ENCODE measurements at regions not wholly inside any gene's neighbourhood (a gene's known extent, or its start where the extent isn't known, plus 50 kb on each side); places are given as distances from the start of the nearest gene placed in this dataset.
"Not testable (repeated sequence)": the region's sequence is repeated elsewhere in the genome, so short reads cannot be mapped to it uniquely, and the experiment has no call there.

DNA sequence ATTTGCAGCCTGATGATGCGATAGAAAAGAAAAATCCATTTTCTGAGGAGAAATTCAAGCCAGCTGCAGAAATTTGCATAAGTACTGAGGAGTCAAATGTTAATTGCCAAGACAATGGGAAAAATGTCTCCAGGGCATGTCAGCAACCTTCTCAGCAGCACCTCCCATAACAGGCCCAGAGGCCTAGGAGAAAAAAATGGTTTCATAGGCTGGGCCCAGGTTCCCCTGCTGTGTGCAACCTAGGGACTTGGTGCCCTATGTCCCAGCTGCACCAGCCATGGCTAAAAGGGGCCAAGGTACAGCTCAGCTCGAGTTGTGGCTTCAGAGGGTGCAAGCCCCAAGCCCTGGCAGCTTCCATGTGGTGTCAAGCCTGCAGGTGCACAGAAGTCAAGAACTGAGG is 144.8 kb upstream of the PRKD1 start:
- DNase-seq (ENCODE audit: low read depth), result not testable (repeated sequence)

DNA sequence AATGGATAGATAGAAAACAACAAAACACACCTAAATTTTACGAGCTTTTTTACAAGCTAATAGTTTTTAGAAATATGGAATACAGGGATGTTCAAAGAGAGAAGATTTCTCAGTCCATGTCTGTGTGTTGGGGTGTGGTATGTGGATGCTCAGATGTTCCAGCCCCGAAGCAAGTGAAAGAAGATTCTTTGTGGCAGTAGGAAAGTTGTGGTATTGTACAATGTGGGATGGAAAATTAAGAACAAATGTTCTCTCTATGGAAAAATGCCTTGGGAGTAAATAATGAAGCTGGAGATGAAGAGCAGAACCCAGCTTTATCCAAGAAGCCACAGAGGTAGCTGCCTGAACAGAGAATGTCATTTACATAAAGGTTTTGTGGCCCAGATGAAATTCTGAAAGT is 150.3 kb upstream of the PRKD1 start:
- no peak for DNase-seq (ENCODE audit: low read depth)

DNA sequence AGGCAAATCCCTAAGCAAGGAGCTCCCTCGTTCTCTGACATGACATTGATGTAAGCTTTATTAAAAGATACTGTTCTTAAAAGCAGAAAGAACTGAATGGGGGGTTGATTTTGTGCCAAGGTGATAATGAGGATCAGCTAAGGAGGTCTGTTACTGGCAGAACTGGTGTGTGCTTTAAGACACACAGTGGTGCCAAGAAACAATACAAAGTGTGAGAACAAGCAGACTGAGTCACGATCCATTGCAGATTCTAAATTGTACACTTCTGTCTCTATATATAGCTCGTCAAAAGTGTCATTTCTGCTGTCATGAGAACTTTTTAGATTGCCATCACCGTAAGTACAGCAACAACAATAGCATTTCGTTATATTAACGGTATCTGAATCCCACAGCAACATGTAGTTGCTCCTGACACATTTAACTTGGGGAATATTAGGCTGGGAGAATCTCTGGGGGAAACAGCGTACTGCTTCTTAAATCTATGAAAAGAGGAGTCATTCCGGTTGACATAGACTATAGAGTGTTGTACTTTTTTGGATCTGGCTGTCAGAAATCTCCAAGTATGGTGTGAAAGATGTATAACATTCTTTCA is 151.3 kb upstream of the PRKD1 start:
- DNase-seq (ENCODE audit: low read depth), result no peak

GRCh38 chr14:30082486-30082885 is 154.8 kb upstream of the PRKD1 start:
- no peak for DNase-seq (ENCODE audit: low read depth)

DNA sequence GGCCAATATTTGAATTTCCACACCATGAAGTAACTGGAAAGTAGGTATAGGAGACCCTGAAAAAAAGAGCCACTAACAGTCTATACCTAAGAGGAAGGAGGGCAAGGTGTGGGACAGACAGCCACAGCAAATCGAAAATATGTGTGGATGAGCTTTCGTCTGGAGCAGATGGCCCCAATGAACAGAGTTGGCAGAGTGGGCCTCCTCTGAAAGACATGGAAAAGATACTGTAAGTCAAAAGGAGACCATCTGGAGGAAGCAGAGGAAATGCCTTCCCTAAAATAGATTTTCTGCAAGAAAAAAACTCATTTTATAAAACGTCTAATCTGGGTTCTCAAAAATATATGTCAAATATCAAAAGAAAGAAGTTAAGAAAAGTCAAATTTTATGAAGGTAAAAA is 157.2 kb upstream of the PRKD1 start:
- DNase-seq (ENCODE audit: low read depth), result no peak

DNA sequence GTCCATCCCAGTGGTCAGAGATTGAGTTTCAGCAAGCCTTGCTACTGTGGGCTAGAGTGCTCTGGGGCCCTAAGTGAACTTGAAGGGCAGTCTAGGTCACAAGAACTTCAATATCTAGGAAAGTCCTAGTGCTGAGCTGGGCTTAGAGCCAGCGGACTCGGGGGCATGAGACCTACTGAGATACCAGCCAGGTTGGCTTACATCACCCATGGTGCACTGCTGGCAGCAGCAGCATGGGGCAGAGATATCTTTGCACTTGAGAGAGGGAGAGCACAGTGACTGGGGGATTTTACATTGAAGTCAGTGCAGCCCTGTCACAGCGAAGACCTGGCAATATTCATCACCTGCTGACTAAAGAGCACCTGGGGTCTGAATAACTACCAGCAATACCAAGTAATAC is 158.3 kb upstream of the PRKD1 start:
- DNase-seq (ENCODE audit: low read depth), result no peak

DNA sequence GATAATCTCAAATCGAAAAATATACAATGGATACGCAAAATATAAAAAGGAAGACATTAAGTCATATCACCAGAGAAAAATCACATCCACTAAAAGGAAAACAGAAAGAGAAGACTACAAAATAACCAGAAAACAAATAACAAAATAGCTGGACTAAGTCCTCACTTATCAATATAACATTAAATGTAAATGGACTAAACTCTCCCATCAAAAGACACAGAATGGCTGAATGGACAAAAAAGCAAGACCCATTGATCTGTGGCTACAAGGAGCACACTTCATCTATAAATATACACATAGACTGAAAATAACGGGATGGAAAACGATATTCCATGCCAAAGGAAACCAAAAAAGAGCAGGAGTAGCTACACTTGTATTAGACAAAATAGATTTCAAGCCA is 161.0 kb upstream of the PRKD1 start:
- DNase-seq (ENCODE audit: low read depth), result no peak

DNA sequence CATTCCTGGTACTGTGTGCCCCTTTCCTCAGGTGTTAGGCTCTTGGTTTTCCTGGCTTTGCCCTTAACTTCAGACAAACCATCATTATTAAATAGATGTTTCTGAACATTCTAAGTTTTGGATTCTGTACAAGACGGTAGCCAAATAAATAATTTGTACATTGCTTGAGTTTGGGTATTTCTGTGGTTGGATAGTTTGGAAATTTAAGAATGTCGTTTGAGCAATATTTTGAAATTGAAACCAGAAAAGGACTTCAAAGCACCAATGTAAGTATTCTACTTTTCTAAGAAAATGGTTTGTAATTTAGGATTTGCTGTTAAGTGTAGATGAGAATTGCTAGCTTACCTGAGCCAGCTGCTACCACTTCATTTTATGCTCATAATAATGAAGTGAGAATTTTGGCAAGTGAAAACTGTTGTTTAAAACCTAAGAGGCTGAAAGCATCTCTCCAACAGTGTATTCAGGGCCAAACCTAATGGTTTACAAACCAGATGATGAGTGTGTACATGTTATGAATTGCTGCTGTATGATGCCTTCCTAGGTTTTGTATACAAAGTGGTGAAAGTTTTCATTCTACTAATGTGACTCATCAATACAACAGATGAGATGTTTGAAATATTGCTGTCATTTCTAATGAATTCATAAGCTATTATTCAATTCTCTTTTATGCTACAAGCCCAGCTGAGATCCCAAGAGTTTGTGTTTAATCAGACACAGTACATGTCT is 181.5 kb upstream of the PRKD1 start:
- DNase-seq (ENCODE audit: low read depth), result no peak

DNA sequence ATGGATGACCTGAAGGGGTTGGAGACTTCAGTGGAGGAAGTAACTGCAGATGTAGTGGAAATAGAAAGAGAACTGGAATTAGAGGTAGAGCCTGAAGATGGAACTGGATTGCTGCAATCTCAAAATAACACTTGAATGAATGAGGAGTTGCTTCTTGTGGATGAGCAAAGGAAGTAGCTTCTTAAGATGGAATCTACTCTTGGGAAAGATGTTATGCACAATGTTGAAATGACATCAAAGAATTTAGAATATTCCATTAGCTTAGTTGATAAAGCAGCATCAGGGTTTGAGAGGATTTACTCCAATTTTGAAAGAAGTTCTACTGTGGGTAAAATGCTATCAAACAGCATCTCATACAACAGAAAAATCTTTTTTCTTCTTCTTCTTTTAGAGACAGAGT is 186.4 kb upstream of the PRKD1 start:
- no peak for DNase-seq (ENCODE audit: low read depth)

GRCh38 chr14:30115756-30116155 is 188.1 kb upstream of the PRKD1 start:
- no peak for DNase-seq (ENCODE audit: low read depth)

DNA sequence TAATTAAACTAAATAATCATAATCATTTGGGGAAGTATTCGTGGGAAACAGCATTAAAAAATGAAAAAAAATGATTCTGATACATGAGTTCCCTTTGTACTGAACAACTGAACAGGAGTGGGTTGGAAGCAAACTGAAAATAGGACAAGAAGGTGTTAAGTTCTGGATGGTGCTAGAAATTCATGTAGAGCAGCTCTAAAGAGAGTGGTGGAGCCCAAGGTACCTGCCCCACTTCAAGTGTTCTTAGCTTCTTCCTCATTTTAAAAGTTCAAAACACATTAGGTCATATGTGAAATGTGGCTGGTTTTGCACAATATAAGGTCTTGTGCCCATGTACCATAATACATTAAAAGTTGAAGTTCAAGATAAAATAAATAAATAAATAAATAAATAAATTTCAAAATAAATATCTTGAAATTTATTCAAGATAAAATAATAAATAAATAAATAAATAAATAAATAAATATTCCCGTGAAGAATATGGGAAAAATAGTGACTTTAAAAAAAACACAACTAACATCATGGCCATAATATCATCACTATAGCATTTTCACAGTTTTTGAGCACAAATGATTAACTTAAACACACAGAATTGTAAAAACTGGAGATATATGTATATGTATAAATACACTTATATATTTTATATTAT is 191.5 kb upstream of the PRKD1 start:
- no peak for DNase-seq (ENCODE audit: low read depth)

DNA sequence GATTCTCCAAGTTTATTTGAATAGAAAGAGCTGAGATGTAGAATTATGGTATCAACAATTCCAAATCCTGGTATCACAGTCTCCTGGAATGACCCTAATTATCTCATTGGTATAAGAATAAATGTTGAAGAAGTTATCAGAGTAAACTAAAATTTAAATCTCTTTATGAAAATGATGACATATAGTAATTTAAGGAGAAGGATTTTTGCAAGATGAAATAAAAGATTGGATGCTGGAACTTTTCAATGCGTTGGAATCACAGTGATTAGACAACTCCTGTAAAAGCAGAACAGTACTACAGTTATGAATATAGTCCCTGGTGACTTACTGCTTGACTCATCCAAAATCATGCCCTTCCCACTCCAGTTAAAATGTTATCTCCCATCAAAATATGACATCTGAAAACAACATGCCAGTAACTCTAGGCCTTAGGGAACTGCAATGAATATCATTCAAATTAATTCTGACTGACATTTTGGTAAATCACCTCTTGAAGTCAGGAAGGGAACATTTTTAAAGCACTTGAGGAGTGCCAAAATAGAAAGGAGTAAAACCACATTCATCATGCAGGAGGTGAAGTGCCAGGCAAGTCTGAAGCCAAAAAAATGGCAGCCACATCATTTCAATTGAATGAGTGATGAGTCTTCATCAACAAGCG is 197.8 kb upstream of the PRKD1 start:
- DNase-seq (ENCODE audit: low read depth), result no peak

- DNase-seq (ENCODE audit: low read depth), result no peak
These were observed 202.2 kb upstream of the PRKD1 start for GRCh38 chr14:30129807-30130206.

- DNase-seq (ENCODE audit: low read depth), result no peak
These were observed 204.0 kb upstream of the PRKD1 start for GRCh38 chr14:30131581-30132097.

DNA sequence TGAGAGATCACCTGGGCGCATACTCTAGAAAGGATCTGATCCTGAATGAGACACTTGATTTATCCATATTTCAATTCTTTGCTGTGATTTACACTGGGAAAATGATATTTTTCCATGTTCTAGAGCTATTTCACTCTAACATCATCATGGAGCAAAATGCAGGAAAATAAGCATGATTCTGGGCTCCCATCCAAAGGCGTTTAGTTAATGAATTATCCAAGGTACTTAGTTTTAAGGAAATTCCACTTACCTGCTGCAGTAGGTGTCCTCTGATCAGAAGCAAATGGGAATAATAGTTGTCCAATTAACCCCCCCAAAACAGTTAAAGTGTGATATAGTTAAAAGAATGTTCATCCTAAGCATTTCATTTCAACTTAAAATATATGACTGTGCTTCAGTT is 204.5 kb upstream of the PRKD1 start:
- DNase-seq (ENCODE audit: low read depth), result no peak

- DNase-seq (ENCODE audit: low read depth), result no peak
These were observed 207.3 kb upstream of the PRKD1 start for GRCh38 chr14:30134936-30135335.

DNA sequence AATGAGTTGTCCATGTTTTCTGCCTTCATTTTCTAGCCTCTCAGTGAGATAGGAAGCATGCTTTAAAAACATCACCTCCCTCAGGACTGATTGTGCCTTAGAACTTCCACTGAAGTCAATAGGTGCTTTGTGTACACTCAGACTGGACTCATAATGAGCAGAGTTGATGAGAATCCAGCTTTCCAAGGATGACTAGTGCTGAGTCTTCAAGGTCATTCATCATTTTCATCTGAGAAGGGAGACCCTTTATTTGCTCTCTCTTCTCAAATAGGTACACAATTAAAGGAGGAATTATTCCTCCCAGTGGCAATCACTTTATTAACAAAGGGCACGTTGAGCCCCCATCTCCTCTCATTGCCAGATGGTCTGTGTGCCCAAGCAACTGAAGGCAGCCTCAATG is 210.9 kb upstream of the PRKD1 start:
- no peak for DNase-seq (ENCODE audit: low read depth)

GRCh38 chr14:30142216-30142615 is 214.6 kb upstream of the PRKD1 start:
- DNase-seq (ENCODE audit: low read depth), result no peak

- DNase-seq (ENCODE audit: low read depth), result peak; percentile 31
These were observed 216.0 kb upstream of the PRKD1 start for GRCh38 chr14:30143627-30144026.

DNA sequence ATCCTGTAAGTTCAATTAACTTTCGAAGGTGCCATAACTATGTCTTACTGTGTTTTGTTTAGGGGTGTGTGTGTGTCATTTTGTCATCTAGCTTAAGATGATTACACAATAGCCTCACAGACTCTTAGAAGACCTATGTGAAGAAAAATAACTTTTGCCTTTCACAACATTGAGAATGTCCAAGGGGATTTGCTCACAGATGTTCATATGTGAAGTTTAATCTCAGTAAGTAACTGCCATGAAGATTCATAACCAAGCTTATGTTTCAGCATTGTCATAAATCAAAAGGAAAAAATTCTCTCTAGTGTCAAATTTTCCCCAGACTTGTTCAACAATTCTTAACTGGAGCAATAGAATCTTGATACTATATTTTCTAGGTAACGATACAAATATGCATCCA is 226.1 kb upstream of the PRKD1 start:
- no peak for DNase-seq (ENCODE audit: low read depth)

- DNase-seq (ENCODE audit: low read depth), result no peak
These were observed 228.9 kb upstream of the PRKD1 start for GRCh38 chr14:30156571-30156970.

- no peak for DNase-seq (ENCODE audit: low read depth)
These were observed 230.7 kb upstream of the PRKD1 start for GRCh38 chr14:30158299-30158698.

DNA sequence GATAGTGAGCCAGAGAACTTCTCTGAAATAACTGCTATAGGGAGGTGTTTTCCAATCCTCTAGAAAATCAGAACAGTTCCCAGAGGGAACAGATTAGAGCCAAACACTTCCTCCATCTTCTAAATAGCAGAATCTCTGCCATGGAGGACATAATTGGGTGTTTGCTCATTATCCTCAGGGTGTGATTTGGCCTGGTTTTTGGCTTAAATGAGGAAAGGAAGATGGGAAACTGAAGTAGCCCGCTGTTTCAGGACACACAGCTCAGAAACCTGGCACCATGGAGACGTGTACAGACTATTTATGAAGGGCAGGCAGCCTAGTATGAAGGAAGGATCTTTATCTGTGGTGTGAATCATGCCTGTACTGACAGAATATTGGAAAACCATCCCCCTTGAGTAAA is 231.7 kb upstream of the PRKD1 start:
- DNase-seq (ENCODE audit: low read depth), result no peak
